DND-41 (cell line): ENCODE measurements at regions not wholly inside any gene's neighbourhood (a gene's known extent, or its start where the extent isn't known, plus 50 kb on each side); places are given as distances from the start of the nearest gene placed in this dataset.

Experiments
- CTCF ChIP-seq: IDR thresholded peaks from 2 replicates; pipeline ENCODE4 v1.5.1; 2012; ENCODE audit warnings: borderline replicate concordance, low read length, moderate library complexity, mild to moderate bottlenecking; ENCODE audit not compliant: poor library complexity, severe bottlenecking; ENCODE audit errors: extremely low read depth
- EZH2 ChIP-seq: IDR thresholded peaks from 3 replicates; pipeline ENCODE4 v1.6.1; 2012; ENCODE audit warnings: borderline replicate concordance, low read depth, mild to moderate bottlenecking, moderate library complexity, low read length, inconsistent platforms; ENCODE audit not compliant: severe bottlenecking

- TF ChIP-seq CTCF: no peak
- TF ChIP-seq EZH2: no peak
Observed at GRCh38 chr2:185347445-185347844, 391.2 kb upstream of the FSIP2 start.
